GM18909 (cell line): ENCODE measurements at regions not wholly inside any gene's neighbourhood (a gene's known extent, or its start where the extent isn't known, plus 50 kb on each side); places are given as distances from the start of the nearest gene placed in this dataset.
A peak's percentile ranks its signal among the peaks of the same experiment; 100 is the strongest.
"Not testable (repeated sequence)": the region's sequence is repeated elsewhere in the genome, so short reads cannot be mapped to it uniquely, and the experiment has no call there.

ENCODE experiments used
- ATAC-seq: cut with Tn5 transposase; IDR thresholded peaks from one replicate; pipeline ENCODE4 v1.9.1; 2021; ENCODE audit warnings: mild to moderate bottlenecking; ENCODE audit not compliant: unreplicated experiment, poor library complexity

DNA sequence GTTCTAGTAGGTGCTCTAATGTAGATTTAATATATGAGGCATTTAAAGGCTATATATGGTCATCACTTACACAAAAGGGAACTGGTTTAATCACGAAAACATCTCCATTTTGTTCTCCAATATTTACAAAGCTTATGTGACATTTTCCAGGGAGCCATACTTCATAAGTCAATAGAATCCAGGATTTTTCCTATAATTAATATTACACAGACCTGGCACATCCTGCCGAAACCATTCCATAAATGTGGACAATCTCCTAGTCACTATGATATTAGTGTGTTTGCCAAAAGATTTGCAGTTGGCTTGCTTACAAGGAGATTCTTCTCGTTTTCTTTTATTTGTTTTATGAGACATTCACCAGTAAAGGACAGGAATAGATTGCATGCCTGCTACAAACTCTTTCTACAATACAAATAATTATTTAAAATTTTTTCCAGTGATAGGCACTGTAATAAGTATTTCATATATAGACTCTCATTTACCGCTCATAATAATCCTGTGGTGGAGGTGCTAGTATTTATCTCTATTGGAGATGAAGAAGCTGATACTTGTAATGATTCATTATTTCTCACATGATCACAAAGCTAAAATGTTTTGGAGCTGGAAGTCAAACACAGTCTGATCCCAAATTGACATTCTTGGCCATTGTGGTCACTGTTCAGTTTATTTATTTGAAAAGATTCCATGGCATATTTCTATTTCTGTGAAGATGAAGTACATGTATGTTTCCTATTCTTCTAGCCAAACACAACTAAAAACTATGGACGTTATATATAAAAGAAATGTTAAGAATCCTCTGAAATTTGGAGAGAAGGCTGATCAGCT is 597.0 kb downstream of the HTR1B start:
- no peak for ATAC-seq

DNA sequence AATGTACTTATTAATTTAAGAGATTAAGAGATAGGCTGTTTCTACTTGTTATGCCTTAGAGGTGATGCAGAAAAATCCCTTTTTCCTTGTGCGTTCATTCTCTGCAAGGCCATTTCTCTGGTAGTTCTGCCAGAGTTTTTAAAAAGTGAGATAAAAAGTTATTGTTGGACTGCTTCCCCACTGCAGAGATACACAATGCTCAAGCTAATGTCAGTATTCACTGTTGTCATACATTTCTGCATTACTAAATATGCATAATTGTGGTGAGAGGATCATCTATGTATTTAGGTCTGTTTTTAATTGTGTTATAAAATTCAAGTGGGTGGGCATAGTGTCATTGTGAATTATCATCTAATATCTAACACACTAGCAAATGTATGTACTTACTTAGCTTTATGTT is 600.4 kb downstream of the HTR1B start:
- no peak for ATAC-seq

DNA sequence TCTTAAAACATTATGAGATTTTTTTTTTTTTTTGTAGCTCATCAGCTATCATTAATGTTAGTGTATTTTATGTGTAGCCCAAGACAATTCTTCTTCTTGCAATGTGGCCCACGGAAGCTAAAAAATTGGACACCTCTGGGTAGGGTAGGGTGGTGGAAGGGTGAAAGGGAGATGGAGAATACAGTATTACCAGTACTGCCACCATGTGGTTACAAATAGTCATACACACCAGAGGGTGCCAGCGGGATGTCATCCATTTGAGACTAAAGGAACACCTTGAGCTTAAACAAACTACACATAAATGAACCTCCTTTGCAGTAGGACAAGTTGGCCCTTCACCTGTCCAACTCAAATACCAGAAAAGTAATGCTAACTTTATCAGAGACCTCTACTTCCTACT is 601.9 kb downstream of the HTR1B start:
- peak; percentile 69 for ATAC-seq

DNA sequence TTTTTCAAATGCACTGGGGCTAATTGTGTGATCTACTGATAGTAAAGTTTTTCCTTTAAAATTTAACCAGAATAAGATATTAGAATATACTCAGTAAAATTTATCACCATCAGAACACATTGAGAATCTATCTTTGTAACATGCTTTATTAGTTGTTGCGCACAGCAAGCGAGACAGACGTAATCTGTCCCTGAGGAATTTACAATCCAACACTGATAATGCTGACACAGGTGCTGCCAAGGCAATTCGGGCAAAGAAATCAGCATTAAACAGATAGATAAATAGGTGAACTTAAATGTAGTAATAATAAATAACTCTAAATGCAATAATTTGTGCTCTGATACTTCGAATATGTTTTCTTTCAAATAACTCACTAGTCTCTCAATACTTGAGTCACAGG is 607.2 kb downstream of the HTR1B start:
- no peak for ATAC-seq

DNA sequence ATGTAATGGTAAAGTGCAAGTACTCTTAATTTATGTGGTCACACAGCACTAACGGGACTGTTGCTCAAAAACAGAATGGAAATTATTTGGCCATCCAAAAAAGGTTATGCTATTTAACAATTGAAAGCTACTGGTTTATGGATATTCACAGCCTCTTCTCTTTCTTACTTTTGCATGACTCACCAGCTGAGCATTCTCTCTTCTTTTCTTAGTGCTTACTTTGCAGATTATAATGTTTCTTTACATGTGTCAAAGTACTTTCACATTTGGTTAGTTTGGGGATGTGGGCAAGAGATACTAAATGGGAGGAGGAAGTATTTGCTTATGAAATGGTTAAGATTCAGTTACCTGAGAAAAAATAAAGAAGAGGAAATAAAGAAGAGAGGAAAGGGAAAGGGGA is 610.5 kb downstream of the HTR1B start:
- no peak for ATAC-seq

DNA sequence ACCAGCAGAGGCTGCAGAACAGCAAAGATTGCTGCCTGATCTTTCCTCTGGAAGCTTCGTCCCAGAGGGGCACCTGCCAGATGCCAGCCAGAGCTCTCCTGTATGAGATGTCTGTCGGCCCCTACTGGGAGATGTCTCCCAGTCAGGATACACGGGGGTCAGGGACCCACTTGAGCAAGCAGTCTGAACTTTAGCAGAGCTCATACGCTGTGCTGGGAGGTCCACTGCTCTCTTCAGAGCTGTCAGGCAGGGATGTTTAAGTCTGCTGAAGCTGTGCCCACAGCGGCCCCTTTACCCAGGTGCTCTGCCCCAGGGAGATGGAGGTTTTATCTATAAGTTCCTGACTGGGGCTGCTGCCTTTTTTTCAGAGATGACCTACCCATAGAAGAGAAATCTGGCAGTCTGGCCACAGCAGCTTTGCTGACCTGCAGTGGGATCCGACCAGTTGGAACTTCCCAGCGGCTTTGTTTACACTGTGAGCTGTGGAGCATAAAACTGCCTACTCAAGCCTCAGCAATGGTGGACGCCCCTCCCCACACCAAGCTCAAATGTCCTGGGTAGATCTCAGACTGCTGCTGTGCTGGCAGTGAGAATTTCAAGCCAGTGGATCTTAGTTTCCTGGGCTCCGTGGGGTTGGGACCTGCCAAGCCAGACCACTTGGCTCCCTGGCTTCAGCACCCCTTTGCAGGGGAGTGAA is 613.9 kb downstream of the HTR1B start:
- not testable (repeated sequence) for ATAC-seq

DNA sequence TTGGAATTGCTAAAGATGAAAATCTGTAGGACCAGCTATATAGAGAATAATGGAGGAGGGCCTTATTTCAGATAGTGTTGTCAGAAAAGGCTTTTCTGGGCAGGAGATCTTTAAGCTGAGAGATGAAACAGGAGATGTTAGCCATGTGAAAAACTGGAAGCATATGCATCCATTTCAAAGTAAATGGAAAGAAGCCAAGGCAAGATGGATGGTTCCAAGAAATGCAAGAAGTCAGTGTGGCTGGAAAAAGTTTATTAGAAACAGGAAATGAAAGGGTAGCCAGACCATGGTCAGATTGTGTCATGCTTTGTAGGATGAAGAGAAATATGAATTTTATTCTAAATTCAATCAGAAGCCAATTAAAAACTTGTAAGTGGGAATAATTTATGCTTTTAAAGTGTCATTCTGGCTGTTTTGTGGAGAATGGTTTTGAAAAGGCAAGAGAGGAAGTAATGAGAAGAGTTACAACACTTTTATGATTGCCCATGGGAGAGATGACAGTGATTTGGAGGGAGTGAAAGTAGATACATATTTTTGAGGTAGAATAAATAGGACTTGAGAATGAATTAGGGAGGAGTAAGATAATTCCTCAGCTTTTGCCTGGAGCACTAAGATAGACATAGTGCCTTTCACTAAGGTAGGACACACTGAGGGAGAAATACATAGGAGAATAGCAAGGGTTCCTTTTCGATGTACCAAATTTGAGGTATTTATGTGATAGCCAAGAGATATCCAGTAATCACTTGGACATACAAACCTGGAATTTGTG is 620.1 kb downstream of the HTR1B start:
- no peak for ATAC-seq

DNA sequence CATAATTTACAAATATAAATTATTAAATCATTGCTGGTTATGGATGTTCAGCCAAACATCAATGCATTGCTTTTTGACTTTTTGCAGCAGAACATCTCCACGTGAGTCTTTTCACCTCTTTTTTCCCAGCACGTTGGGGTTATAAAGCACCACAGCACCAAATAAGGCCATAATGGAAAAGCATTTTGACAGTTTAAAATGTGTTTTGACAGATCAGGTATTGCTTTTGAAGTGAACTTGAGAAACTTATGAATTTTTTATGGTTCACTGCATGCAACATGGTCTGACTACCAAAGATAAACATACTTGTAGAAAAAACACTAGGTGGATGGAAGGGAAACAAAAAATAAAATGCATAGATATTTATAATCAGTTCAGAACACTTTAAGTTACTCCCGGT is 622.4 kb downstream of the HTR1B start:
- ATAC-seq, result no peak

DNA sequence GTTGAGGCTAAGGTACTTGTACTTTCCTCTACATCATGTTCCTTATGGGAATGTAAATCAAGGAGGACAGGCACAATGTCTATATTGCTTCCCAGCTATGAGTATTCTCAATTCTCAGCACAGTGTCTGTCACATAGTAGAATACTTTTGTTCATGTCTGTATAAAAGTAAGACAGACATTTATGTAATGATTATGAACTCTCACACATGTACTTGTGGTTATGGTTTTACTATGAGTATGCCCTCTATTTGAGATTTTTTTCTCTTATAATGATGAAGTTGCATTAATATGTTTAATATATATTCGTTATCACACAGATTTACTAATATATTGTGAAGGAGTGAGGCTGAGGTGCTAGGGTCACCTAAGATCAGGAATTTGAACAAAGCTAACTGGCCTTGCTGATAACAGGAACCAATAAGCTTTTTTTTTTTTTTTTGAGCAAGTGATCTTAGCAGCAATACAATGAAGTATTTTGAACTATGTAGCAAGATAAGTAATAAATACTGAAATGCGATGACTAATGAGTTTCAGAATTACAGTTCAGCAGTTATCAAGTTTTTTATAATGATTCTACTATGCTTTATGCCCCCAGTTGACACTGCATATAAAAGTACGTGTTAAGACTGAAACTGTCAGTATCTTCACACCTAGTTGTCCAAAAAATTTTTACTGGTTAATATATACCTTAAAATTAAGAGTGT is 623.1 kb downstream of the HTR1B start:
- ATAC-seq, result no peak

DNA sequence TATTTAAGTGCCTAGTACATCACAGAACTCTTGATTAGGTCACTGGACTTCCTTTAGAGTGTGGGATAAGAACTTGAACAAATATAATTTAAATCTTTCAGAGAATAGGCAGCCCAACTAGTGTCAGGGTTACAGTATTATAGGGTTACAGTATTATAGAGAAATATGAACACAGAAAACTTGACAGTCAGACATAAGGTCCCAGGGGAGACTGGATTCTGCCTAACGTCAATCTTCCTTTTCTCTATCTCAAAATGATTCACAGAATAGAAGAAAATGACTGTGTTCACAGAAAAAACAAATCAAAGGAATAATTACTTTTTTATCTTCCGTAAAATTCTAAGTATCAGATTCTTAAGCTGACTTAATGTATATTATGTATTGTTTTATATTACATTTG is 623.8 kb downstream of the HTR1B start:
- ATAC-seq, result no peak

DNA sequence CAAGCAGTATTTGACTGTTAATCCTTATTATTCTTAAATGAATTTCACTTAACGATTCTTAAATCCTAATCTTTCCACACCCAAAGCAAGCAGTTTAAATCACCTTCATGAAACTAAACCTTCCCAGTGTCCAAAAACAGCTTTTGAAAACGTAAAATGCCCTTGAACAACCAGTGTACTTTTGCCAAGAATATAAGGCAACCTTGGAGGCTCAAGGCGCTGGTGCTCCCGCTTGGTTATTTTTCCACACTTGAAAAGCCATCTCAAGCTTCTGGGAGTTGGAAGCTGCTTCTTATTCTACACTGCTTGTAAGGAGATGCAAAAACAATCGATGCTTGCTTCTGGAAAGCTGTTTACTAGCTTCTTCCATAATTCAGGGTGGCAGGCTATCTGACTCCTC is 625.7 kb downstream of the HTR1B start:
- ATAC-seq, result no peak

DNA sequence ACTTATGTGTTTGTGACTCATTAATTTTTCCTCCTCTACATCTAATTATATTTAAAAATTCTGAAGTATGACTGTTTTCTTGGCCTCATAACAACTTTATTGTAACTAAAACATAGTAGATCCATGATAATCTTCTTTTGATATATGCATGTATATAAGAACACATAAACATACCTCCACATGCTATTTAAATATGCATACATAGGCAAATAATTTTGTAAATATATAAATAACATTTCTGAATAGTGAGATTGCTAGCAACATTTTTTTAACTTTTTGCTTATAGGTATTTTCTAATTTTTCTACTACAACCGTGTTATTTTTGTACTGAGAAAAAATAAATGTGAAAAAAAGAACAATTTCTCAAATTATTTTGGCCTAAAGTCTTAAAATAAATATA is 627.6 kb downstream of the HTR1B start:
- no peak for ATAC-seq

DNA sequence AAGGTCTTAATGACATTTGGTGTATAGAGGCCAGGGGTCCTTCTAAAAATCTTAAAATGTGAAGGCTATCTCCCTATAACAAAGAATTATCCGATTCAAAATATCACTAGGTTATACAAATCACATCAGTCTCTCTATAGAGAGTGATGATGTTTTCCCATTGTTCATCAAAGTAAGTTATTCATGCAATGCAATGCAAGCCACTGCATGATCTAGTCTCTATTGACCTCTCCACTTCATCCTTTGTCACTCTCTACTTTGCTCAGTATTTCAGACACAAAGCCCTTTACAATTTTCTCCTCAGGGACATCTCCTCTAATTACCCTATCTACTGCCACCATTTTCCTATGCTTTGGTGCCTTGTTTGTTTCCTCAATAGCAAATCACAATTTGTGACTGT is 628.0 kb downstream of the HTR1B start:
- ATAC-seq, result no peak

DNA sequence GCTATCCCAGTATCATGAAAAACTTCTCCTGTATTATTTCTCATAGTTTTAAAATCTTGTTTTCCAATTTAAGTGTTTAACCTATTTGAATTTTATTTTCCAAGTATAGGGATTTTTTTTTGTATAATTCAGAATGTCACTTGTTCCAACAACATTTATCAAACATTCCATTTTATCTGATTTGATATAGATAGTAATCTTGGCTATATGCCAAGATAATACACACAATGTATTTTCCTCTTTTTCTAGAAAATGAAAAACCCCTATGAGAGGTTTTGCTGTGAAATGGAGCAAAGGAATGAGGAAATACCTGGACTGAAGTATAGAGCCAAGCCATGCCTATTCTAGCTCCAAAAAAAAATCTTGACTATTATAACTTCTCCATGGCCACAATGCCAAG is 628.9 kb downstream of the HTR1B start:
- no peak for ATAC-seq

DNA sequence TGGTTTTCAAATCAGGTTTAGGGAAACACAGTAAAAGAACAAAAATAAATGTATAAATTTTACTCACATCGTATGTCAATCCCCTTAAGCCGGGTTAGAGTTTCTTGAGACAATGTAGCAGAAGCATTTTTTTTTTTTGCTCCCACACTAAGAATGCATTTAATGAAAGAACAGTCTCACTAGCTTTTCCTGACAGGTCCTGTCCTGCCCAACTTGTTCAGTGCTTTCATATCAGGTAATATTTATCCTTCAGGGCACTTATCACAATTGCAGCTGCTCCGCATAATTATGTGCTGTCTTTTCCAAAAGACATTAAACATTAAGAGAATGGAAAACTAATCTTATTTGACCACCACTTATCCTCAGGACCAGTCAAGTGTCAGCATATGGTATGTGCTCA is 632.0 kb downstream of the HTR1B start:
- ATAC-seq, result no peak

DNA sequence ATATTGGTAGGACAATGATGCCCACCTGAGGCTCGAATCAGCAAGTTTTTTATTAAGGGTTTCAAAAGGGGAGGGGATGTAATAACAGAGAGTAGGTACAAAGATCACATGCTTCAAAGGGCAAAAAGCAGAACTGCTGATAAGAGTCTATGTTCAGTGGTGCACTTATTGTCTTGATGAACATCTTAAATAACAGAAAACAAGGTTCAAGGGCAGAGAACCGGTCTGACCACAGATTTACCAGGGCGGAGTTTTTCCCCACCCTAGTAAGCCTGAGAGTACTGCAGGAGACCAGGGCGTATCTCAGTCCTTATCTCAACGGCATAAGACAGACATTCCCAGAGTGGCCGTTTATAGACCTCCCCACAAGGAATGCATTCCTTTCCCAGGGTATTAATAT is 639.7 kb downstream of the HTR1B start:
- ATAC-seq, result not testable (repeated sequence)

DNA sequence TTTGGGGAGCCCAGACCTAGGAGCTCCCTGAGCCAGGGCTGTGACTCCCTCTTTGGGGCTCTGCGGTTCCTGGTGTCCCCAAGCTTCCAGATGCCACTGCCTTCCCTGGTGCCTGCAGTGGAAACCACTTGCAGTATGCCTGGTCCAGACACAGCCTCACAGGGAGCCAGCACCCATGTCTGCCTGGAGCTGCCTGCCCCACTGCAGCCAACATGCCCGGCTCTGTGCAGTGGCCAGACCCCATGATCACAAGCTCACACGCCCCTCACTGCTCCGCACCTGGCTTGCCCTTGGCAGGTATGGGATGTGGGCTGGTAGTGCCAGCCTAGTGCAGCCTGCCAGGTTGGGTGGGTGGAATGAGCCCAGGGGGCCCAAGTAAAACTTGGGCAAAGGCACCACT is 644.8 kb downstream of the HTR1B start:
- no peak for ATAC-seq

DNA sequence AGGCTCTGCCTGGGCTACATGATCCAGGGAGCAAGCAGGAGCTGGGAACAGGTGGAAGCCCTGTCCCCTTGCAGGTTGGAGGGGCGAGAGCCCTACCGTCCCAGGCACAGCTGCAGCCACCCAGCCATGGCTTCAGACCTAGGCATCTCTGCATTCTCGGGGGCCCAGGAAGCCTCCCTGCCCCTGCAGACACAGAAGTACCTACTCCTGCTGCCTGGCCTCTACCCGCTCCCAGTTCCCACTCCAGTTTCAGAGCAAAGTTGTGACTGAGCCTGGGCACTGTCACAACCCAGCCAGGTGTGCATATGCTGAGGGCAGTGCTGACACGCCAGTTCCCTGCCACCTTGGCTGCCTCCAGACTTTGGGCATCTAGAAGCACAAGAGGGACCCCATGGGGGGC is 645.9 kb downstream of the HTR1B start:
- no peak for ATAC-seq

DNA sequence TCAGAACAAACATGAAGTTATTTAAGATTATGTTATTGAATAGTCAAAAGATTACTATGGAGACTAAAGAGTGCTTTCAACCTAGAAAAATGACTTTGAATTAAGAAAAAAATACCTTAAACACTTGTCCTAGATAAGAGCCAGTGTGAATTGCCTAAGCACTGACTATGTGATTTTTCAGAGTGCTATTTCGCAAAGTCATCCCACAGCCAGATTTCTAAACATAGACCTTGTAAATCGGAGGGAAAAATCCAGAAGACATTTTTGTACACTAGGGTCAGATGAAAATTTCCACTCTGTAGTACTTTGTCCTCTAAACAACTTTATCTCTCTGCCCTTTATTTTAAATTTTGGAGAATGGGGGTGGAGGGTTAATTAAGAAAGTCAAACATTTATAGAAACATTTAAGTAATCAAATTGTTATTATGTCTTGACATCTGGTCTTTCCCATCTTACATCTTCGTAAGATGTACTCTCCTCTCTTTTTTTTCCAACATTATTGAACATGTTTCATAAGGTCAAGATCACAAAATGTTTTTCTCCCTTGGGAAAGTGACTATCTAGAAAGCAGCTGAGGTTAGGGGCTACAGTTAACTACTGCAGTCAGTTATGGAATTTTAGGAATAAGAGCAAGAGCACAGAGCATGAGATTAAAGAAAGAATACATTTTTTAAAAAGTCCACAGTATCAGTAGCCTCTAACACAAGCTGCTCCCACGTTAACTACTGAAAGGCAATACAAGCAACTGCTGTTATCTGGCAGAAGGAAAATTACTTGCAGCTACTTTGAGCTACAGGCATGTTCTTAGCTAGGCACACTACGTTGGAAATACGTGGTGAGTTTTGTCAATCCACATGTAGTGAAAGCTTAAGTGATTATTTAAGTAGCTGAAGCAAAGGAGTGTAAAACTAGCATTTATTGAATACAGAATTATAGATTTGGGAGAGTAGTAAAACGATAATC is 648.5 kb downstream of the HTR1B start:
- no peak for ATAC-seq

DNA sequence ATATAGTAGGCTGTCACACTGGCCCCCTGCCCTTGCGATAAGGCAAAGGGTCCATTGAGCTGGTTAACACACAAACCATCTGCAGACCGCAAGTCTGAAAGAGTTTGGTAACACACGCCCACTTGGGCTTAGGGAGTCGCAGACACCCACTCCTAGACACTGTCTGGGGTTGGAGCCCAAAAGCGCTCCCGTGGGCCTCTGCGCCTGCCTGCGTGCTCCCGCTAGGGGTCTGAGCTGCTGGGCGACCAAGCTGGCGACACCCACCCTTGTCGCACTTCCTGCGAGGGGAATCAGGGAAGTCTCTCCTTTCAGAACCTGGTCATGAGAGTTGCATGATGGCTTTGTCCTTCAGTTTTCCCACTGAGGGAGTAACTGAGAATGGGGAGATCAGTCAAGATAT is 653.0 kb downstream of the HTR1B start:
- no peak for ATAC-seq
